H1 (cell line): ENCODE measurements at regions not wholly inside any gene's neighbourhood (a gene's known extent, or its start where the extent isn't known, plus 50 kb on each side); places are given as distances from the start of the nearest gene placed in this dataset.

ENCODE experiments used
- ASH2L ChIP-seq: fragments of 200-600, 300-600 bp; sonication (generic); IDR thresholded peaks from one replicate; pipeline ENCODE4 v1.7.1; 2017; ENCODE audit warnings: low read length
- CREB1 ChIP-seq: IDR thresholded peaks from 2 replicates; pipeline ENCODE4 v1.6.1; 2012; ENCODE audit warnings: inconsistent platforms
- EP300 ChIP-seq, 2 experiments: IDR thresholded peaks; 1 replicate in 1 of 2; 2 replicates in 1 of 2; pipeline ENCODE4 v1.6.1; 2011 to 2012; ENCODE audit warnings: low read depth in 2 of 2, low read length in 2 of 2, mild to moderate bottlenecking in 2 of 2, borderline replicate concordance in 1 of 2, inconsistent platforms in 1 of 2, moderate library complexity in 1 of 2
- EZH2 ChIP-seq: fragments of 200-600 bp; sonication (generic); IDR thresholded peaks from 2 replicates; pipeline ENCODE4 v1.7.1; 2012; ENCODE audit warnings: low read depth, mild to moderate bottlenecking, moderate library complexity, low read length, inconsistent platforms; ENCODE audit not compliant: severe bottlenecking
- GABPA ChIP-seq: IDR thresholded peaks from 2 replicates; pipeline ENCODE4 v1.6.1; 2011; ENCODE audit warnings: mild to moderate bottlenecking, low read length, moderate library complexity, borderline replicate concordance; ENCODE audit not compliant: insufficient read depth
- JUND ChIP-seq: IDR thresholded peaks from 2 replicates; pipeline ENCODE4 v1.6.1; 2011; ENCODE audit warnings: mild to moderate bottlenecking, improper control_type of control experiment, low read length
- POLR2A ChIP-seq, 2 experiments: IDR thresholded peaks; 1 replicate in 1 of 2; 2 replicates in 1 of 2; pipeline ENCODE4 v1.6.1; 2011; ENCODE audit warnings: low read depth in 2 of 2, low read length in 2 of 2, mild to moderate bottlenecking in 2 of 2; ENCODE audit errors: control extremely low read depth in 1 of 2
- POLR2AphosphoS5 ChIP-seq: IDR thresholded peaks from 2 replicates; pipeline ENCODE4 v1.6.1; 2011; ENCODE audit warnings: low read depth, low read length
- RAD21 ChIP-seq, 2 experiments: IDR thresholded peaks in 1 of 2; conservative IDR thresholded peaks in 1 of 2; 2 replicates each; pipeline ENCODE4 v1.6.1; 2011; ENCODE audit warnings: low read depth in 2 of 2, low read length in 2 of 2, improper control_type of control experiment in 1 of 2, inconsistent platforms in 1 of 2, mild to moderate bottlenecking in 1 of 2, moderate library complexity in 1 of 2
- SIN3A ChIP-seq, 2 experiments: IDR thresholded peaks in 1 of 2; conservative IDR thresholded peaks in 1 of 2; 2 replicates each; pipeline ENCODE4 v1.6.1; 2011 to 2012; ENCODE audit warnings: low read length in 2 of 2, improper control_type of control experiment in 1 of 2, low read depth in 1 of 2, mild to moderate bottlenecking in 1 of 2
- TF ChIP-seq, protein P1 (sequence below), 3 experiments: IDR thresholded peaks; 1 replicate in 2 of 3; 2 replicates in 1 of 3; pipeline versions ENCODE4 v1.5.1 to v1.6.1; 2011; ENCODE audit warnings: low read length in 3 of 3, mild to moderate bottlenecking in 3 of 3, inconsistent platforms in 2 of 3, low read depth in 1 of 3, moderate library complexity in 1 of 3; ENCODE audit not compliant: insufficient read depth in 1 of 3; ENCODE audit errors: control extremely low read depth in 1 of 3

DNA sequence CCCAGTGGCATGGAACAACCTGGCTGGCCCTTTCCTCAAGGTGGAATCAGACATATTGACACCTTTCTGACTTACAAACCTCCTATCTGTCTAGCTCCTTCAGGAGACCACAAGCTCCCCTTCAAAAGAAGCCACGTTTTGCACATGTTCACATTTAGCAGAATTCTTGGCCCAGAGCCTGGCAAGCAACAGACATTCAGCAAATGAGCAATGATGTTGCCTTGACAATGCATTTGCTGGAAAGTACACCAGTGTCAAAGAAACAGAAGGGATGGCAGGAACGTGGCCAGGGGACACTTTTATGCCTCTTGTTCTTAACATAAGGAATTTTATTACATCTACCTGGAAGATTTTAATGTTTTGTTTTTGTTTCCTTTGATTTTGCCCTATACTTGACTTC lies 85.5 kb upstream of the FGF14 start:
- TF ChIP-seq RAD21 (IDR thresholded peaks at IDR 0.05 in 1 of 2, conservative IDR thresholded peaks at IDR 0.05 in 1 of 2; ENCODE audit: low read depth in 2 of 2, low read length in 2 of 2) (no peak), POLR2A (IDR thresholded peaks at IDR 0.05; ENCODE audit: control extremely low read depth in 1 of 2, low read depth in 2 of 2, low read length in 2 of 2) (no peak), EZH2 (no peak), JUND (no peak), GABPA (no peak), ASH2L (no peak), SIN3A (conservative IDR thresholded peaks at IDR 0.05 in 1 of 2, IDR thresholded peaks at IDR 0.05 in 1 of 2; ENCODE audit: low read depth in 1 of 2, low read length in 2 of 2) (no peak), EP300 (IDR thresholded peaks at IDR 0.05; ENCODE audit: borderline replicate concordance in 1 of 2, low read depth in 2 of 2, low read length in 2 of 2) (no peak), CREB1 (no peak), POLR2AphosphoS5 (no peak)
- TF ChIP-seq, protein P1, sequence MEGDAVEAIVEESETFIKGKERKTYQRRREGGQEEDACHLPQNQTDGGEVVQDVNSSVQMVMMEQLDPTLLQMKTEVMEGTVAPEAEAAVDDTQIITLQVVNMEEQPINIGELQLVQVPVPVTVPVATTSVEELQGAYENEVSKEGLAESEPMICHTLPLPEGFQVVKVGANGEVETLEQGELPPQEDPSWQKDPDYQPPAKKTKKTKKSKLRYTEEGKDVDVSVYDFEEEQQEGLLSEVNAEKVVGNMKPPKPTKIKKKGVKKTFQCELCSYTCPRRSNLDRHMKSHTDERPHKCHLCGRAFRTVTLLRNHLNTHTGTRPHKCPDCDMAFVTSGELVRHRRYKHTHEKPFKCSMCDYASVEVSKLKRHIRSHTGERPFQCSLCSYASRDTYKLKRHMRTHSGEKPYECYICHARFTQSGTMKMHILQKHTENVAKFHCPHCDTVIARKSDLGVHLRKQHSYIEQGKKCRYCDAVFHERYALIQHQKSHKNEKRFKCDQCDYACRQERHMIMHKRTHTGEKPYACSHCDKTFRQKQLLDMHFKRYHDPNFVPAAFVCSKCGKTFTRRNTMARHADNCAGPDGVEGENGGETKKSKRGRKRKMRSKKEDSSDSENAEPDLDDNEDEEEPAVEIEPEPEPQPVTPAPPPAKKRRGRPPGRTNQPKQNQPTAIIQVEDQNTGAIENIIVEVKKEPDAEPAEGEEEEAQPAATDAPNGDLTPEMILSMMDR (IDR thresholded peaks at IDR 0.05; ENCODE audit: control extremely low read depth in 1 of 3, insufficient read depth in 1 of 3, low read depth in 1 of 3, low read length in 3 of 3): no peak
